Bronchial epithelial cell (primary cell): ENCODE measurements at regions not wholly inside any gene's neighbourhood (a gene's known extent, or its start where the extent isn't known, plus 50 kb on each side); places are given as distances from the start of the nearest gene placed in this dataset.
A peak's percentile ranks its signal among the peaks of the same experiment; 100 is the strongest.

Source experiments
- DNase-seq: peaks from one replicate; pipeline ENCODE4 v3.0.0-alpha.2; 2010; ENCODE audit warnings: low read depth
- FAIRE-seq: peaks from 2 replicates; lab custom pipeline; 2011; peaks lifted over from hg19 to GRCh38; lab: Jason Lieb, UNC
- H3K27me3 ChIP-seq: 2 replicates; pipeline ENCODE4 v1.5.1; 2011; ENCODE audit warnings: low read length; ENCODE audit not compliant: control insufficient read depth, insufficient read depth
- H3K36me3 ChIP-seq: 2 replicates; pipeline ENCODE4 v1.5.1; 2011; ENCODE audit warnings: low read length; ENCODE audit not compliant: control insufficient read depth, insufficient read depth
- H3K4me3 ChIP-seq: 2 replicates; pipeline ENCODE4 v1.5.1; 2011; ENCODE audit warnings: mild to moderate bottlenecking, low read depth, low read length, control low read depth
- TF ChIP-seq, protein P1 (sequence below): IDR thresholded peaks from 2 replicates; pipeline ENCODE4 v1.5.1; 2011; ENCODE audit warnings: mild to moderate bottlenecking, moderate library complexity, low read length, control low read depth, inconsistent platforms; ENCODE audit not compliant: insufficient read depth, severe bottlenecking

- H3K27me3 ChIP-seq = no peaks in the 10 kb centered on the region
- DNase-seq (peak; percentile 84), FAIRE-seq (peak; percentile 23)
- H3K36me3 ChIP-seq = no peaks in the 10 kb centered on the region
- TF ChIP-seq, protein P1, sequence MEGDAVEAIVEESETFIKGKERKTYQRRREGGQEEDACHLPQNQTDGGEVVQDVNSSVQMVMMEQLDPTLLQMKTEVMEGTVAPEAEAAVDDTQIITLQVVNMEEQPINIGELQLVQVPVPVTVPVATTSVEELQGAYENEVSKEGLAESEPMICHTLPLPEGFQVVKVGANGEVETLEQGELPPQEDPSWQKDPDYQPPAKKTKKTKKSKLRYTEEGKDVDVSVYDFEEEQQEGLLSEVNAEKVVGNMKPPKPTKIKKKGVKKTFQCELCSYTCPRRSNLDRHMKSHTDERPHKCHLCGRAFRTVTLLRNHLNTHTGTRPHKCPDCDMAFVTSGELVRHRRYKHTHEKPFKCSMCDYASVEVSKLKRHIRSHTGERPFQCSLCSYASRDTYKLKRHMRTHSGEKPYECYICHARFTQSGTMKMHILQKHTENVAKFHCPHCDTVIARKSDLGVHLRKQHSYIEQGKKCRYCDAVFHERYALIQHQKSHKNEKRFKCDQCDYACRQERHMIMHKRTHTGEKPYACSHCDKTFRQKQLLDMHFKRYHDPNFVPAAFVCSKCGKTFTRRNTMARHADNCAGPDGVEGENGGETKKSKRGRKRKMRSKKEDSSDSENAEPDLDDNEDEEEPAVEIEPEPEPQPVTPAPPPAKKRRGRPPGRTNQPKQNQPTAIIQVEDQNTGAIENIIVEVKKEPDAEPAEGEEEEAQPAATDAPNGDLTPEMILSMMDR = no peak
- H3K4me3 ChIP-seq = no peak overlapping the region
Measured at GRCh38 chr3:27568393-27568792, 84.2 kb upstream of the SLC4A7 start.

- DNase-seq (no peak), FAIRE-seq (no peak)
- Histone ChIP-seq H3K36me3 (no peaks in the 10 kb centered on the region), H3K4me3 (no peak overlapping the region), H3K27me3 (no peaks in the 10 kb centered on the region)
- TF ChIP-seq, protein P1 = no peak
Measured at GRCh38 chr3:27567251-27567650, 83.1 kb upstream of the SLC4A7 start.

GRCh38 chr3:27565201-27565852 lies 81.1 kb upstream of the SLC4A7 start:
- Histone ChIP-seq H3K36me3 (no peaks in the 10 kb centered on the region), H3K4me3 (no peak overlapping the region), H3K27me3 (no peaks in the 10 kb centered on the region)
- no peak for FAIRE-seq
- TF ChIP-seq, protein P1 = no peak
- DNase-seq = no peak

GRCh38 chr3:27561576-27561975 lies 77.4 kb upstream of the SLC4A7 start:
- Histone ChIP-seq H3K27me3 (no peaks in the 10 kb centered on the region), H3K36me3 (no peaks in the 10 kb centered on the region), H3K4me3 (no peak overlapping the region)
- TF ChIP-seq, protein P1 = no peak
- DNase-seq = no peak
- no peak for FAIRE-seq

- H3K36me3 ChIP-seq = no peaks in the 10 kb centered on the region
- H3K27me3 ChIP-seq = no peaks in the 10 kb centered on the region
- DNase-seq = no peak
- TF ChIP-seq, protein P1 = no peak
- FAIRE-seq = no peak
- H3K4me3 ChIP-seq = no peak overlapping the region
Measured at GRCh38 chr3:27560484-27561056, 76.4 kb upstream of the SLC4A7 start.

GRCh38 chr3:27559835-27560234 lies 75.7 kb upstream of the SLC4A7 start:
- TF ChIP-seq, protein P1 = no peak
- Histone ChIP-seq H3K4me3 (no peak overlapping the region), H3K27me3 (no peaks in the 10 kb centered on the region), H3K36me3 (no peaks in the 10 kb centered on the region)
- DNase-seq (no peak), FAIRE-seq (no peak)
